ENCODE measurements at regions not wholly inside any gene's neighbourhood (a gene's known extent, or its start where the extent isn't known, plus 50 kb on each side); places are given as distances from the start of the nearest gene placed in this dataset.

GRCh38 chr6:77324866-77325265 is 138.4 kb downstream of the HTR1B start:
- TF ChIP-seq, protein P1, sequence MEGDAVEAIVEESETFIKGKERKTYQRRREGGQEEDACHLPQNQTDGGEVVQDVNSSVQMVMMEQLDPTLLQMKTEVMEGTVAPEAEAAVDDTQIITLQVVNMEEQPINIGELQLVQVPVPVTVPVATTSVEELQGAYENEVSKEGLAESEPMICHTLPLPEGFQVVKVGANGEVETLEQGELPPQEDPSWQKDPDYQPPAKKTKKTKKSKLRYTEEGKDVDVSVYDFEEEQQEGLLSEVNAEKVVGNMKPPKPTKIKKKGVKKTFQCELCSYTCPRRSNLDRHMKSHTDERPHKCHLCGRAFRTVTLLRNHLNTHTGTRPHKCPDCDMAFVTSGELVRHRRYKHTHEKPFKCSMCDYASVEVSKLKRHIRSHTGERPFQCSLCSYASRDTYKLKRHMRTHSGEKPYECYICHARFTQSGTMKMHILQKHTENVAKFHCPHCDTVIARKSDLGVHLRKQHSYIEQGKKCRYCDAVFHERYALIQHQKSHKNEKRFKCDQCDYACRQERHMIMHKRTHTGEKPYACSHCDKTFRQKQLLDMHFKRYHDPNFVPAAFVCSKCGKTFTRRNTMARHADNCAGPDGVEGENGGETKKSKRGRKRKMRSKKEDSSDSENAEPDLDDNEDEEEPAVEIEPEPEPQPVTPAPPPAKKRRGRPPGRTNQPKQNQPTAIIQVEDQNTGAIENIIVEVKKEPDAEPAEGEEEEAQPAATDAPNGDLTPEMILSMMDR (IDR thresholded peaks at IDR 0.05; ENCODE audit: insufficient read depth, low read length, poor library complexity, severe bottlenecking): no peak
- H3K27me3 ChIP-seq (replicated peaks; ENCODE audit: control insufficient read depth, insufficient read depth, low read length): no peaks in the 10 kb centered on the region
- no peaks in the 10 kb centered on the region for H3K36me3 ChIP-seq (ENCODE audit: control insufficient read depth, insufficient read depth, low read length)
- H3K4me3 ChIP-seq (replicated peaks; ENCODE audit: low read depth, low read length): no peak overlapping the region
- no peak for DNase-seq (ENCODE audit: extremely low read depth, insufficient read length)

GRCh38 chr6:77322604-77323003 is 140.7 kb downstream of the HTR1B start:
- H3K27me3 ChIP-seq (replicated peaks; ENCODE audit: control insufficient read depth, insufficient read depth, low read length): no peaks in the 10 kb centered on the region
- no peak overlapping the region for H3K4me3 ChIP-seq (replicated peaks; ENCODE audit: low read depth, low read length)

DNA sequence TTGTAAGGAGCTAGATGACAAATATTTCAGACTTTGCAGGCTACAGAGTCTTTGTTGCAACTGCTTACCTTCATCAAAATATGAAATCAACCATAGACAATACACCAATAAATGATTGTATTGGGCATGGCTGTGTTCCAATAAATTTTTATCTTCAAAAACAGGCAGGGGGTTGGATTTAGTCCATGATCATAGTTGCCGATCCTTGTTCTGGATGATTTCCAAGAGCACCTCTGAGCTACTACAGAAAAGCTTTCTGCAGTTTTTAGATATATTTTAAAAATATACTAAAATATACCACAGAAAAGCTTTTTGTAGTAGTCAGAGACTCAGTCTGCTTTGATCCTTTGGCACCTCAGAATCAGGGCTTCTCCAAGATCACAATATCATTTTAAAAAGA is 145.0 kb downstream of the HTR1B start:
- H3K27me3 ChIP-seq (replicated peaks; ENCODE audit: control insufficient read depth, insufficient read depth, low read length): no peaks in the 10 kb centered on the region

More at GRCh38 chr6:77322604-77323003, 140.7 kb downstream of the HTR1B start:
- DNase-seq (ENCODE audit: extremely low read depth, insufficient read length): no peak
- TF ChIP-seq, protein P1 (IDR thresholded peaks at IDR 0.05; ENCODE audit: insufficient read depth, low read length, poor library complexity, severe bottlenecking): no peak
- no peaks in the 10 kb centered on the region for H3K36me3 ChIP-seq (ENCODE audit: control insufficient read depth, insufficient read depth, low read length)

DNA sequence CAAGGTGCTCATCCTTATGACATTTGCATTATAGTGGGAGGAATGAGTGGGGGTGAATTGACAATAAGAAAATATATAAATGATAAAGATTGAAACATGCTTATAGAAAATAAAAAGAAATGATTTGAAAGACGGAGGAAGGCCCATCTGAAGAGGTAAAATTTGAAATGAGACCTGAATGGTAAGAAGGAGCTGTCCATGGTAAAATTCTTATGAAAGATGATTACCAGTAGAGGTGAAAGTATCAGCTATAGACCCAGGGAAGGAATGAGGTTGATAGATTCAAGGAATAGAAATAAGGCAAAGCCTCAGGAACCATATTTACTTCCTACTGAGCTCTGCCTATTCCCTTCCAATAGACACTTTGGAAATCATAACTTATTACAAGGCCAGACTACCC is 149.7 kb downstream of the HTR1B start:
- H3K4me3 ChIP-seq (replicated peaks; ENCODE audit: low read depth, low read length): no peak overlapping the region
- H3K27me3 ChIP-seq (replicated peaks; ENCODE audit: control insufficient read depth, insufficient read depth, low read length): no peaks in the 10 kb centered on the region
- TF ChIP-seq, protein P1 (IDR thresholded peaks at IDR 0.05; ENCODE audit: insufficient read depth, low read length, poor library complexity, severe bottlenecking): no peak
- DNase-seq (ENCODE audit: extremely low read depth, insufficient read length): no peak
- no peaks in the 10 kb centered on the region for H3K36me3 ChIP-seq (ENCODE audit: control insufficient read depth, insufficient read depth, low read length)

More for the DNA sequence above, 145.0 kb downstream of the HTR1B start:
- Histone ChIP-seq H3K36me3 (ENCODE audit: control insufficient read depth, insufficient read depth, low read length) (no peaks in the 10 kb centered on the region), H3K4me3 (replicated peaks; ENCODE audit: low read depth, low read length) (no peak overlapping the region)
- TF ChIP-seq, protein P1 (IDR thresholded peaks at IDR 0.05; ENCODE audit: insufficient read depth, low read length, poor library complexity, severe bottlenecking): no peak
- DNase-seq (ENCODE audit: extremely low read depth, insufficient read length): no peak

DNA sequence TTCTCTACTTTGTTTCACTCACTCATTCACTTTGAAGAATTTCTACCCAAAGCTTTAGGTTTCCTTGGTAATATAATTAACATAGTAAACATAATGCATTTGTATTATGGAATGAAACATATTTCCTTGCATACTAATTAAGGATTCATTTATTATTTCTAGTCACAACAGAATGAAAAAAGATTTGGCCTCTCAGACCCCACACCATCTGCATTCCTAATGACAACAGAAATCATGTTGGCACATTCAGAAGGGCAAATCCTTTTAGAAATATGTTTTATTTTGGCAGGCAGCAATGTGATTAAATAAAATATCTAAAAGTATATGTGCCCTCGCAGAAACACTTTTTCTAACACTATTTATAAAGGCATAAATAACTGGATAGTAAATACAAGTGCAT is 163.4 kb downstream of the HTR1B start:
- H3K4me3 ChIP-seq (replicated peaks; ENCODE audit: low read depth, low read length): no peak overlapping the region
- TF ChIP-seq, protein P1 (IDR thresholded peaks at IDR 0.05; ENCODE audit: insufficient read depth, low read length, poor library complexity, severe bottlenecking): no peak
- no peak for DNase-seq (ENCODE audit: extremely low read depth, insufficient read length)
- no peaks in the 10 kb centered on the region for H3K36me3 ChIP-seq (ENCODE audit: control insufficient read depth, insufficient read depth, low read length)
- no peaks in the 10 kb centered on the region for H3K27me3 ChIP-seq (replicated peaks; ENCODE audit: control insufficient read depth, insufficient read depth, low read length)

- H3K36me3 ChIP-seq (ENCODE audit: control insufficient read depth, insufficient read depth, low read length): no peaks in the 10 kb centered on the region
- no peak overlapping the region for H3K4me3 ChIP-seq (replicated peaks; ENCODE audit: low read depth, low read length)
- TF ChIP-seq, protein P1 (IDR thresholded peaks at IDR 0.05; ENCODE audit: insufficient read depth, low read length, poor library complexity, severe bottlenecking): no peak
- H3K27me3 ChIP-seq (replicated peaks; ENCODE audit: control insufficient read depth, insufficient read depth, low read length): no peaks in the 10 kb centered on the region
- DNase-seq (ENCODE audit: extremely low read depth, insufficient read length): no peak
Measured at GRCh38 chr6:77298283-77298682, 165.0 kb downstream of the HTR1B start.
